GM12891 (cell line): ENCODE measurements at regions not wholly inside any gene's neighbourhood (a gene's known extent, or its start where the extent isn't known, plus 50 kb on each side); places are given as distances from the start of the nearest gene placed in this dataset.

Experiments
- POLR2A ChIP-seq: IDR thresholded peaks from 2 replicates; pipeline ENCODE4 v1.6.1; 2011; ENCODE audit warnings: low read depth, low read length, control low read depth
- POLR2AphosphoS5 ChIP-seq: IDR thresholded peaks from 2 replicates; pipeline ENCODE4 v1.6.1; 2011; ENCODE audit warnings: low read depth, low read length, control low read depth
- POU2F2 ChIP-seq: IDR thresholded peaks from 2 replicates; pipeline ENCODE4 v1.6.1; 2011; ENCODE audit warnings: low read depth, mild to moderate bottlenecking, control low read depth, low read length, moderate library complexity
- SPI1 ChIP-seq: IDR thresholded peaks from 2 replicates; pipeline ENCODE4 v1.6.1; 2011; ENCODE audit warnings: low read depth, low read length, control low read depth
- TAF1 ChIP-seq: IDR thresholded peaks from 2 replicates; pipeline ENCODE4 v1.6.1; 2011; ENCODE audit warnings: low read depth, low read length, control low read depth

DNA sequence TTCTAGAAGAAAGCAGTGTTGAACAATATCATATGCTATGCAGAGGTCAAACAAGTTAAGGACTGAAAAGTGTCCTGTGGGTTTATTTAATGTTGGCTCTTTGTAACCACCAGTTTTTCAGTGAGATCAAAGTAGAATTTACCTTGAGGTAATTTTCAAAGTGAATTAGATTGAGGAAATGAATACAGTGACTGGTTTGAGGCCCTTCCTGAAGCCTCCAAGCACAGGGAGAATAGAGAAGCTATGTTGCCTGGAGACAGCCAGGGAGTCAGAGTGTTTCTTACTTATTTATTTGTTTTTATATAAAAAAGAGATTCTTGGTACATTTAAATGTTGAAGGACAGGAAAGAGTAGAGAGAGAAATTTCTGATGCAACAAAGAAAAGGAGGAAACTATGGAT, 954.3 kb upstream of the SPRY2 start:
- no peak for TF ChIP-seq POLR2A
- no peak for TF ChIP-seq SPI1
- no peak for TF ChIP-seq POLR2AphosphoS5
- TF ChIP-seq POU2F2: no peak
- TF ChIP-seq TAF1: no peak
